IMR-90 (cell line): ENCODE measurements at regions not wholly inside any gene's neighbourhood (a gene's known extent, or its start where the extent isn't known, plus 50 kb on each side); places are given as distances from the start of the nearest gene placed in this dataset.

Source experiments
- BHLHE40 ChIP-seq: fragments of 150-350 bp; IDR thresholded peaks from 2 replicates; pipeline ENCODE4 v1.6.1; 2016; ENCODE audit warnings: mild to moderate bottlenecking, low read depth, low read length
- CEBPB ChIP-seq: IDR thresholded peaks from 2 replicates; pipeline ENCODE4 v1.6.1; 2012; ENCODE audit warnings: low read depth, low read length, improper control_type of control experiment
- CHD1 ChIP-seq: IDR thresholded peaks from 2 replicates; pipeline ENCODE4 v1.6.1; 2012; ENCODE audit warnings: low read depth, low read length, improper control_type of control experiment
- CTCF ChIP-seq: conservative IDR thresholded peaks from 2 replicates; pipeline ENCODE4 v1.5.1; 2012; ENCODE audit warnings: mild to moderate bottlenecking, low read depth, low read length, improper control_type of control experiment
- ELK1 ChIP-seq: fragments of 150-350 bp; IDR thresholded peaks from 2 replicates; pipeline ENCODE4 v1.6.1; 2016; ENCODE audit warnings: low read depth, mild to moderate bottlenecking, low read length, moderate library complexity, borderline replicate concordance
- MAFK ChIP-seq: IDR thresholded peaks from 2 replicates; pipeline ENCODE4 v1.6.1; 2012; ENCODE audit warnings: low read depth, low read length, improper control_type of control experiment
- MXI1 ChIP-seq: IDR thresholded peaks from 2 replicates; pipeline ENCODE4 v1.6.1; 2012; ENCODE audit warnings: low read depth, mild to moderate bottlenecking, low read length, moderate library complexity, borderline replicate concordance
- NFE2L2 ChIP-seq: fragments of 150-350 bp; IDR thresholded peaks from 2 replicates; pipeline ENCODE4 v1.6.1; 2016; ENCODE audit warnings: low read depth, mild to moderate bottlenecking, low read length
- POLR2A ChIP-seq: IDR thresholded peaks from 2 replicates; pipeline ENCODE4 v1.6.1; 2012; ENCODE audit warnings: mild to moderate bottlenecking, low read depth, low read length
- RAD21 ChIP-seq: IDR thresholded peaks from 2 replicates; pipeline ENCODE4 v1.6.1; 2012; ENCODE audit warnings: low read length, improper control_type of control experiment
- RCOR1 ChIP-seq: IDR thresholded peaks from 2 replicates; pipeline ENCODE4 v1.6.1; 2012; ENCODE audit warnings: mild to moderate bottlenecking, low read length, improper control_type of control experiment; ENCODE audit not compliant: insufficient replicate concordance
- RFX5 ChIP-seq: IDR thresholded peaks from 2 replicates; pipeline ENCODE4 v1.8.0; 2012; ENCODE audit warnings: low read depth, mild to moderate bottlenecking, low read length, moderate library complexity
- SMC3 ChIP-seq: fragments of 150-350 bp; IDR thresholded peaks from 2 replicates; pipeline ENCODE4 v1.6.1; 2016; ENCODE audit warnings: low read depth, mild to moderate bottlenecking, antibody characterized with exemption, low read length, moderate library complexity
- USF2 ChIP-seq: fragments of 150-350 bp; IDR thresholded peaks from 2 replicates; pipeline ENCODE4 v1.6.1; 2017; ENCODE audit warnings: mild to moderate bottlenecking, antibody characterized with exemption, low read length, low read depth

GRCh38 chr2:118722976-118723375 lies 124.5 kb downstream of the EN1 start:
- TF ChIP-seq CTCF (no peak), MXI1 (no peak), BHLHE40 (no peak), RAD21 (no peak), SMC3 (no peak), POLR2A (no peak), RFX5 (no peak), ELK1 (no peak), USF2 (no peak), CEBPB (no peak), MAFK (no peak), CHD1 (no peak), NFE2L2 (no peak), RCOR1 (no peak)
